ENCODE measurements at regions not wholly inside any gene's neighbourhood (a gene's known extent, or its start where the extent isn't known, plus 50 kb on each side); places are given as distances from the start of the nearest gene placed in this dataset.
A peak's percentile ranks its signal among the peaks of the same experiment; 100 is the strongest.

DNA sequence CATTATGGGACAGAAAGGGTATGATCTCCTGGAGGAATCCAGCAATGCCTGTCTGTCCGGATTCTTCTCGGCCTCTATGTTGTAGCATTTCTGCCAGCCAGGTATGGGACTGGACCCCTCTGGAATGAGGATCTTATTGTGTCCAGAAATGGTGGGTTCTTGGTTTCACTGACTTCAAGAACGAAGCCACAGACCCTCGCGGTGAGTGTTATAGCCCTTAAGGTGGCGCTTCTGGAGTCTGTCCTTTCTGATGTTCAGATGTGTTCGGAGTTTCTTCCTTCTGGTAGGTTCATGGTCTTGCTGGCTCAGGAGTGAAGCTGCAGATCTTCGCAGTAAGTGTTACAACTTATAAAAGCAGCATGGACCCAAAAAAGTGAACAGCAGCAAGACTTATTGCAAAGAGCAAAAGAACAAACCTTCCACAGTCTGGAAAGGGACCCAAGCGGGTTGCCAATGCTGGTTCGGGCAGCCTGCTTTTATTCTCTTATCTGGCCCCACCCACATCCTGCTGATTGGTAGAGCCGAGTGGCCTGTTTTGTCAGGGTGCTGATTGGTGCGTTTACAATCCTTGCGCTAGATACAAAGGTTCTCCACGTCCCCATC is 62.3 kb upstream of the IER3 start:
- DNase-seq, result no peak

DNA sequence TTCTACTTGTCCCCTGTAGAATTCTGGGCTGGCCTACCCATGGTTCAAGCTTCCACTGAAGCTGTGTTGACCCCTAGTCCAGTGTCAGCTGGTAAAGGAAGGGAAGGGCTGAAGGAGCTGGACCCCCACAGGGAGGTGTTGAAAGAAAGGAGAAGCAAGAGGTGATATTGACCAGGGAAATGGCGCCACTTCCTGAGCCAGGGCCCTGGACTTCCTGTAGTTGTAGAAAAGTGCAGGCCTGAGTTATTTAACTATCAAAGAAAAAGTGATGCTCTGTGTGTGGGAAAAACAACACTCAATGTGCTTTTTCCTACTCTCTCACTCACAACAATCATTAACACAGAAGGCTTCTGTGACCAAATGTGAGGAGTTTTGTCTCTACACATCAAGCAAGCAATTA is 60.0 kb upstream of the IER3 start:
- no peak for DNase-seq

DNA sequence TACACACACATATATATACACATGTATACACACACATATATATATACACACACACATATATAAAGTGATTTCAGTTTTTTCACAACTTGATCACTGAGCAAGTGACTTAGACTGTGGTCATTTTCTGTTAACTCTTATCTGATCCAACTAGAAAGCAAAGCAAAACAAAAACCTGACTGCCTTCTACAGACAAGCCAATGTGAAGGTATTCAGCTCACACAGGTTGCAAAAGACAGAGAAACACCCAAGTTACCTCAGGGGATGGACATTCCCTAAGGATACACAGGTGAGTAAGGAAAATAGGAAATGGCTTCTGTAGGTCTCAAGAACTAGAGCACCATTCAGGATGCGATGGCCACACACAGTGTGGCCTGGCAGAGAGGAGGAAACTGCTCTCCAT is 58.4 kb upstream of the IER3 start:
- DNase-seq, result peak; percentile 66

- DNase-seq, result no peak
These were observed 57.6 kb upstream of the IER3 start for GRCh38 chr6:30801950-30802349.

DNA sequence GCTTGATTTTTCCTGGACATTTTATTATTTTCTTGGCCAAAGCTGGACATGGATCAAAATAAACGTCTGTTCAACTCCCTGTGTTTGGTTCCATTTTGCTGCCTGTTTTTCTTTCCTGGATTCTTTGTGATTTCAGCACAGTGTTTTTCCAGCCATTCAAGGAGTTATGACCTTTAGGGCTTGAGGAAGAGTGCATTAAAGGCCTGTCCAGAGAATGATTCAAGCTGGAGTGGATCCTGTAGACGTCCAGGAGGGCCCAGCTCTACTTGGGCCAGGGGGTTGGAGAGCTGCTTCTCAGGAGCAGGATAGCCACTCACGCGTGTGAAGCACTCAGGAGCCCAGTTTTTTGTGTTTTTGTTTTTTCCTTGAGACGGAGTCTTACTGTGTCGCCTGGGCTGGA is 56.5 kb upstream of the IER3 start:
- no peak for DNase-seq

GRCh38 chr6:30799210-30799609 is 54.9 kb upstream of the IER3 start:
- no peak for DNase-seq

DNA sequence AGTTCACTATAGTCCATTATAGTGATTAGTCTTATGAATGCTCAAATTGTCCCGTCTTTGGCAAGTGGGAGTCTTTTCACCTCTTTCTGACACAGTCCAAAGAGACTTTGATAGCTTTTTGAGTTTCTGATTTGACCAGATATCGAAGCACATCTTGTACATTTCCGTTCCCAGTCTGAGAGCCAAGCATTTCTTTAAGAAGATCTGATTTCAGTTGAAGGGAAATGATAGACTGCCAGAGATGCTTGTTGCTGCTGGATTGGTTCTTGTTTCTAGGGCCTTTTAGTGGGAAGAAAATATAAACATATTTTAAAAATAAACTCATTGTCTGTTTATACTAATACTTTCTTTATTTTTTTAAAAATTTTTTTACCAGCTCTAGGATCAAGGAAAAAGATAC is 54.1 kb upstream of the IER3 start:
- no peak for DNase-seq

DNA sequence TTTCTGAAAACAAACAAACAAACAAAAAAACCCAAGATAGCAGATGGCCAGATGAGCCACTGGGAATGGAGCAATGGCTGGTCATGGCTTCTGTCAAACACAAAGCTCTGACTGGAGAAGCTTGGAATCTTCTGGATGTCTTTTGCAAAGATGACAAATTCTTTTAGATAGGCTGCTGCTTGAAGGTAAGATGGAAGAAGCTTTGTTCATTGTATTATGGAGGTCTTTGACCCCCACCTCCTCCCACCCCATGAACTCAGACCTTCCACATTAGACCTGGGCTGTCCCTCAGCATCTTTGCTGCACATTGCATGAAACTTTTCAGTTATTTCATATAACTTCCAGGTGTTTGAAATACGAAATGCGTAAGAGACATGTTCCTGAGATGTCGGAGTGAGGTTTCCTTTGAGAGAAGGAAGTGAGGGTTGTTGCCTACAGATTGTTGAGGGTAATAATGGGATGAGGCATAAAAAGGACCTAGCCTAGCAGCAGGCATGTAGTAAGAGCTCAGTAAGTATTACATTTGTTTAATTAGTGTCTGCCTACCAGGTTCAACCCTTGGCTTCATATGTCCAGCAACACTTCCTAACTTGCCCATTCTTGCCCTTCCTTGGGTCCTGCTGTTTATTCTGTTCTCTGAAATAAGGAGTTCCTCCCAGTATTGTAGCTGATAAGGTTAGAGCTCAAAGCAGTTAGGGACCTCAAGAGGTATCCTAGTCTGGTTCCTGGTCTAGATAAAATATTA is 51.4 kb upstream of the IER3 start:
- peak; percentile 48 for DNase-seq
